GM23338 (cell line): ENCODE measurements at regions not wholly inside any gene's neighbourhood (a gene's known extent, or its start where the extent isn't known, plus 50 kb on each side); places are given as distances from the start of the nearest gene placed in this dataset.

Experiments
- ATAC-seq: fragments of 200-7000 bp; cut with Tn5 transposase; 3 replicates; pipeline ENCODE4 v1.9.1; 2020
- DNase-seq: peaks from one replicate; pipeline ENCODE4 v3.0.0-alpha.2; 2015; ENCODE audit warnings: low spot score
- H2AFZ ChIP-seq: fragments of 200-600 bp; sonication (generic); 2 replicates; pipeline ENCODE4 v1.8.0; 2016; ENCODE audit warnings: antibody characterized with exemption, mild to moderate bottlenecking, moderate library complexity
- H3F3A ChIP-seq: fragments of 200-600 bp; sonication (generic); replicated peaks from 2 replicates; pipeline ENCODE4 v1.8.0; 2017; ENCODE audit warnings: antibody characterized with exemption, mixed run types, low read depth
- H3K27ac ChIP-seq: fragments of 200-600 bp; sonication (generic); 2 replicates; pipeline ENCODE4 v1.6.1; 2016; ENCODE audit warnings: low read depth
- H3K27me3 ChIP-seq: fragments of 200-600 bp; sonication (generic); 2 replicates; pipeline ENCODE4 v1.8.0; 2016; ENCODE audit warnings: mild to moderate bottlenecking, mixed run types, moderate library complexity; ENCODE audit not compliant: insufficient read depth
- H3K36me3 ChIP-seq: fragments of 200-600 bp; sonication (generic); 2 replicates; pipeline ENCODE4 v1.8.0; 2016; ENCODE audit warnings: mild to moderate bottlenecking; ENCODE audit not compliant: insufficient read depth
- H3K4me1 ChIP-seq: fragments of 200-600 bp; sonication (generic); 2 replicates; pipeline ENCODE4 v1.8.0; 2016; ENCODE audit warnings: mild to moderate bottlenecking, moderate library complexity; ENCODE audit not compliant: insufficient read depth
- H3K4me2 ChIP-seq: fragments of 200-600 bp; sonication (generic); 2 replicates; pipeline ENCODE4 v1.7.1; 2017; ENCODE audit warnings: mixed run types
- H3K4me3 ChIP-seq: fragments of 200-600 bp; sonication (generic); 2 replicates; pipeline ENCODE4 v1.6.1; 2016; ENCODE audit warnings: mixed run types
- H3K79me2 ChIP-seq: fragments of 200-600 bp; sonication (generic); replicated peaks from 2 replicates; pipeline ENCODE4 v1.8.0; 2017; ENCODE audit warnings: mild to moderate bottlenecking; ENCODE audit not compliant: insufficient read depth
- H3K9me2 ChIP-seq: fragments of 200-600 bp; sonication (generic); 2 replicates; pipeline ENCODE4 v1.8.0; 2017; ENCODE audit not compliant: insufficient read depth
- H4K20me1 ChIP-seq: fragments of 200-600 bp; sonication (generic); replicated peaks from 2 replicates; pipeline ENCODE4 v1.8.0; 2017; ENCODE audit warnings: mild to moderate bottlenecking; ENCODE audit not compliant: insufficient read depth
- H3K27ac Mint-ChIP-seq: 2 replicates; pipeline ENCODE4 v1.8.0; 2020; ENCODE audit warnings: inconsistent platforms, mild to moderate bottlenecking, moderate library complexity, mixed read lengths
- H3K27me3 Mint-ChIP-seq: 3 replicates; pipeline ENCODE4 v1.8.0; 2022; ENCODE audit warnings: low read depth, mild to moderate bottlenecking, moderate library complexity, mixed read lengths, inconsistent platforms; ENCODE audit not compliant: insufficient read depth, poor library complexity
- H3K36me3 Mint-ChIP-seq: 3 replicates; pipeline ENCODE4 v1.8.0; 2021; ENCODE audit warnings: low read depth, mild to moderate bottlenecking, inconsistent platforms, moderate library complexity, mixed read lengths
- H3K4me1 Mint-ChIP-seq: 3 replicates; pipeline ENCODE4 v1.8.0; 2020; ENCODE audit warnings: mild to moderate bottlenecking, inconsistent platforms, mixed read lengths
- H3K4me3 Mint-ChIP-seq: 3 replicates; pipeline ENCODE4 v1.8.0; 2021; ENCODE audit warnings: moderate library complexity, mild to moderate bottlenecking, inconsistent platforms, mixed read lengths
- H3K9me3 Mint-ChIP-seq: 3 replicates; pipeline ENCODE4 v1.8.0; 2020; ENCODE audit warnings: moderate library complexity, mild to moderate bottlenecking, inconsistent platforms, mixed read lengths
- CTCF ChIP-seq, 2 experiments: fragments of 200-600 bp in 1 of 2; sonication (generic) in 1 of 2; conservative IDR thresholded peaks; 2 replicates each; pipeline versions ENCODE4 v1.5.1 to v1.6.1; 2016 to 2017; ENCODE audit warnings: antibody characterized with exemption in 2 of 2, low read depth in 2 of 2, mild to moderate bottlenecking in 2 of 2, moderate library complexity in 1 of 2
- EZH2 ChIP-seq: fragments of 200-600 bp; sonication (generic); IDR thresholded peaks from one replicate; pipeline ENCODE4 v1.8.0; 2017; ENCODE audit warnings: antibody characterized with exemption, mild to moderate bottlenecking, low read depth; ENCODE audit not compliant: unreplicated experiment
- EZH2phosphoT487 ChIP-seq: fragments of 200-600 bp; sonication (generic); IDR thresholded peaks from one replicate; pipeline ENCODE4 v1.8.1; 2018; ENCODE audit warnings: antibody characterized with exemption; ENCODE audit not compliant: unreplicated experiment
- NANOG ChIP-seq: IDR thresholded peaks from 2 replicates; pipeline ENCODE4 v1.6.1; 2016; ENCODE audit warnings: antibody characterized with exemption, borderline replicate concordance
- POLR2AphosphoS5 ChIP-seq: IDR thresholded peaks from 2 replicates; pipeline ENCODE4 v1.6.1; 2016; ENCODE audit warnings: antibody characterized with exemption, low read depth
- REST ChIP-seq: IDR thresholded peaks from one replicate; pipeline ENCODE4 v1.6.1; 2018; ENCODE audit warnings: antibody characterized with exemption; ENCODE audit not compliant: unreplicated experiment
- ZNF114 ChIP-seq: fragments of 250-450 bp; sonication (Bioruptor Pico); IDR thresholded peaks from 2 replicates; pipeline ENCODE4 v1.5.0; 2020; ENCODE audit warnings: mild to moderate bottlenecking, moderate library complexity
- ZNF462 ChIP-seq: fragments of 250-450 bp; sonication (Bioruptor Pico); IDR thresholded peaks from 2 replicates; pipeline ENCODE4 v1.5.0; 2020; ENCODE audit warnings: mild to moderate bottlenecking, moderate library complexity

GRCh38 chr9:92191801-92192200, 76.6 kb upstream of the SPTLC1 start (continued):
- TF ChIP-seq REST: no peak
- TF ChIP-seq NANOG: no peak
- TF ChIP-seq POLR2AphosphoS5: no peak

GRCh38 chr9:92190536-92190790, 75.2 kb upstream of the SPTLC1 start:
- DNase-seq (no peak), ATAC-seq (no peak)
- TF ChIP-seq POLR2AphosphoS5: no peak
- TF ChIP-seq NANOG: no peak
- Mint-ChIP-seq H3K9me3 (no peaks in the 10 kb centered on the region), H3K27me3 (peaks cover 5% of the 10 kb centered on the region), H3K27ac (no peak overlapping the region), H3K4me1 (no peaks in the 10 kb centered on the region; the same call in 2 of the 3 replicates), H3K36me3 (no peaks in the 10 kb centered on the region), H3K4me3 (no peak overlapping the region)
- Histone ChIP-seq H3K4me1 (no peaks in the 10 kb centered on the region; the same call in 1 of the 2 replicates), H3K4me3 (no peak overlapping the region), H3K9me2 (no peaks in the 10 kb centered on the region; the same call in 1 of the 2 replicates), H2AFZ (peak overlapping the region; percentile 87; the same call in 1 of the 2 replicates), H4K20me1 (no peaks in the 10 kb centered on the region), H3K4me2 (no peak overlapping the region), H3K36me3 (no peaks in the 10 kb centered on the region), H3K27me3 (no peaks in the 10 kb centered on the region), H3K79me2 (no peaks in the 10 kb centered on the region), H3K27ac (no peak overlapping the region), H3F3A (no peaks in the 10 kb centered on the region)

- Histone ChIP-seq H3K79me2 (no peaks in the 10 kb centered on the region), H3K27ac (no peak overlapping the region), H3F3A (no peaks in the 10 kb centered on the region), H3K27me3 (no peaks in the 10 kb centered on the region), H3K4me2 (no peak overlapping the region), H3K4me3 (no peak overlapping the region), H3K4me1 (no peaks in the 10 kb centered on the region; the same call in 1 of the 2 replicates), H4K20me1 (no peaks in the 10 kb centered on the region), H2AFZ (peak overlapping the region; percentile 87; the same call in 1 of the 2 replicates), H3K9me2 (no peaks in the 10 kb centered on the region; the same call in 1 of the 2 replicates), H3K36me3 (no peaks in the 10 kb centered on the region)
- Mint-ChIP-seq H3K4me1 (no peaks in the 10 kb centered on the region; the same call in 2 of the 3 replicates), H3K27me3 (peaks cover 3% of the 10 kb centered on the region), H3K27ac (no peak overlapping the region), H3K36me3 (no peaks in the 10 kb centered on the region), H3K4me3 (no peak overlapping the region), H3K9me3 (no peaks in the 10 kb centered on the region)
- ATAC-seq (peak; percentile 78), DNase-seq (peak; percentile 69)
- TF ChIP-seq ZNF462 (CRISPR knock-in tag) (no peak), EZH2phosphoT487 (no peak), ZNF114 (no peak), EZH2 (no peak), CTCF (conservative IDR thresholded peaks at IDR 0.05; ENCODE audit: low read depth in 2 of 2) (no peak), POLR2AphosphoS5 (no peak)
Measured at GRCh38 chr9:92189782-92190535, 74.7 kb upstream of the SPTLC1 start.
